K562 (cell line): ENCODE measurements at regions not wholly inside any gene's neighbourhood (a gene's known extent, or its start where the extent isn't known, plus 50 kb on each side); places are given as distances from the start of the nearest gene placed in this dataset.

Experiments used
- ETV6 ChIP-seq, 3 experiments: fragments of 150-350 bp in 1 of 3; sonication (generic) in 1 of 3; formaldehyde crosslinking in 1 of 3; IDR thresholded peaks; 2 replicates each; pipeline versions ENCODE4 v1.6.1 to v1.8.0; 2014 to 2022; ENCODE audit warnings: borderline replicate concordance in 2 of 3, low read depth in 2 of 3, antibody characterized with exemption in 1 of 3, low read length in 1 of 3, mild to moderate bottlenecking in 1 of 3, missing genetic modification reagents in 1 of 3
- FOXK1 ChIP-seq: sonication (generic); formaldehyde crosslinking; IDR thresholded peaks from 2 replicates; pipeline ENCODE4 v1.8.0; 2022; ENCODE audit warnings: missing genetic modification reagents, mild to moderate bottlenecking, borderline replicate concordance
- NR0B1 ChIP-seq: fragments of 450-650 bp; IDR thresholded peaks from one replicate; pipeline ENCODE4 v1.6.1; 2018; ENCODE audit warnings: mild to moderate bottlenecking, moderate library complexity; ENCODE audit not compliant: partially characterized antibody
- RBM22 ChIP-seq: fragments of 200-400 bp; formaldehyde crosslinking; IDR thresholded peaks from 2 replicates; pipeline ENCODE4 v1.6.1; 2018; ENCODE audit warnings: low read length, low read depth; ENCODE audit not compliant: poor library complexity, severe bottlenecking
- RHOXF2B ChIP-seq: fragments of 250-450 bp; sonication (Bioruptor Pico); conservative IDR thresholded peaks from 2 replicates; pipeline ENCODE4 v1.5.1; 2021
- SIX5 ChIP-seq, 2 experiments: IDR thresholded peaks; 2 replicates each; pipeline ENCODE4 v1.6.1; 2011; ENCODE audit warnings: low read length in 2 of 2, borderline replicate concordance in 1 of 2, low read depth in 1 of 2, mild to moderate bottlenecking in 1 of 2, moderate library complexity in 1 of 2; ENCODE audit not compliant: insufficient read depth in 1 of 2
- TCF7 ChIP-seq: sonication (generic); IDR thresholded peaks from 2 replicates; pipeline ENCODE4 v1.6.1; 2016; ENCODE audit warnings: antibody characterized with exemption, borderline replicate concordance
- TSHZ1 ChIP-seq: fragments of 250-450 bp; sonication (Bioruptor Pico); IDR thresholded peaks from 2 replicates; pipeline ENCODE4 v1.4.0; 2020; ENCODE audit warnings: mild to moderate bottlenecking, moderate library complexity
- ZKSCAN1 ChIP-seq: fragments of 150-350 bp; IDR thresholded peaks from 2 replicates; pipeline ENCODE4 v1.6.1; 2016; ENCODE audit warnings: low read depth, low read length
- ZNF184 ChIP-seq: sonication (generic); formaldehyde crosslinking; IDR thresholded peaks from 2 replicates; pipeline ENCODE4 v1.5.0; 2020; ENCODE audit warnings: missing genetic modification reagents
- ZNF785 ChIP-seq: fragments of 250-450 bp; sonication (Bioruptor Pico); IDR thresholded peaks from 2 replicates; pipeline ENCODE4 v1.4.0; 2020; ENCODE audit warnings: mild to moderate bottlenecking

- TF ChIP-seq ETV6 (IDR thresholded peaks at IDR 0.05; ENCODE audit: borderline replicate concordance in 1 of 2, low read depth in 2 of 2, low read length in 1 of 2), result no peak
- TF ChIP-seq ETV6 (CRISPR knock-in tag; IDR thresholded peaks at IDR 0.05; ENCODE audit: borderline replicate concordance), result no peak
- TF ChIP-seq ZNF184 (CRISPR knock-in tag), result no peak
- no peak for TF ChIP-seq NR0B1
- no peak for TF ChIP-seq ZNF785
- TF ChIP-seq RHOXF2B (CRISPR knock-in tag), result no peak
- no peak for TF ChIP-seq TCF7
- no peak for TF ChIP-seq TSHZ1 (CRISPR knock-in tag)
- TF ChIP-seq RBM22, result no peak
- no peak for TF ChIP-seq ZKSCAN1
- no peak for TF ChIP-seq FOXK1 (CRISPR knock-in tag)
- no peak for TF ChIP-seq SIX5 (IDR thresholded peaks at IDR 0.05; ENCODE audit: borderline replicate concordance in 1 of 2, insufficient read depth in 1 of 2, low read depth in 1 of 2, low read length in 2 of 2)
- TF ChIP-seq, all 486 proteins: peak for 0
These were observed 158.2 kb upstream of the ZBED5 start (continued) for GRCh38 chr11:11016068-11016467.
